Type B pancreatic cell (in vitro differentiated cells): ENCODE measurements at regions not wholly inside any gene's neighbourhood (a gene's known extent, or its start where the extent isn't known, plus 50 kb on each side); places are given as distances from the start of the nearest gene placed in this dataset.

Experiments used
- DNase-seq: peaks from one replicate; pipeline ENCODE4 v3.0.0; 2021; ENCODE audit warnings: mixed read lengths; ENCODE audit not compliant: unreplicated experiment; ENCODE audit errors: extremely low spot score
- H3K27ac Mint-ChIP-seq: 2 replicates; pipeline ENCODE4 v1.8.0; 2021; ENCODE audit warnings: mild to moderate bottlenecking, mixed read lengths
- H3K27me3 Mint-ChIP-seq: 2 replicates; pipeline ENCODE4 v1.8.0; 2021; ENCODE audit warnings: mixed read lengths
- H3K36me3 Mint-ChIP-seq: 2 replicates; pipeline ENCODE4 v1.8.0; 2021; ENCODE audit warnings: mixed read lengths
- H3K4me1 Mint-ChIP-seq: one replicate; pipeline ENCODE4 v1.8.0; 2021; ENCODE audit warnings: mixed read lengths; ENCODE audit not compliant: unreplicated experiment
- H3K4me3 Mint-ChIP-seq: 2 replicates; pipeline ENCODE4 v1.8.0; 2021; ENCODE audit warnings: mild to moderate bottlenecking, mixed read lengths
- H3K9me3 Mint-ChIP-seq: 2 replicates; pipeline ENCODE4 v1.8.0; 2021; ENCODE audit warnings: mixed read lengths
- TF ChIP-seq, protein P1 (sequence below): fragments of 200-600 bp; sonication (generic); conservative IDR thresholded peaks from 2 replicates; pipeline ENCODE4 v1.5.0; 2021; ENCODE audit warnings: antibody characterized with exemption, mild to moderate bottlenecking

DNA sequence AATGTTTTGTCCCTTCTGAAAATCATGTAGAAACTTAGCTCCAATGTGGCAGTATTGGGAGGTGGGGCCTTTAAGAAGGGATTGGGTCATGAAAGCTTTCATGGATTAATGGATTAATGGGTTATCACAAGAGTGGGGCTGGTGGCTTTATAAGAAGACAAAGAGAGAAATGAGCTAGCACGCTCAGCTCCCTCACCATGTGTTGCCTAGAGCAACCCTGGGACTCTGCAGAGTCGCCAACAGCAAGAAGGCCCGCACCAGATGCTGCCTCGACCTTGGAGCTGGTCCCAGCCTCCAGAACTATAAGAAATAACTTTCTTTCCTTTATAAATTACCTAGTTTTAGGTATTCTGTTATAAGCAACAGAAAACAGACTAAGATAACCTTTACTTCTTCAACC is 74.9 kb upstream of the HECW1 start:
- Mint-ChIP-seq H3K9me3 (no peaks in the 10 kb centered on the region), H3K27me3 (peaks cover 4% of the 10 kb centered on the region), H3K4me3 (no peak overlapping the region), H3K27ac (no peak overlapping the region), H3K36me3 (no peaks in the 10 kb centered on the region), H3K4me1 (no peaks in the 10 kb centered on the region)
- DNase-seq = no peak
- TF ChIP-seq, protein P1, sequence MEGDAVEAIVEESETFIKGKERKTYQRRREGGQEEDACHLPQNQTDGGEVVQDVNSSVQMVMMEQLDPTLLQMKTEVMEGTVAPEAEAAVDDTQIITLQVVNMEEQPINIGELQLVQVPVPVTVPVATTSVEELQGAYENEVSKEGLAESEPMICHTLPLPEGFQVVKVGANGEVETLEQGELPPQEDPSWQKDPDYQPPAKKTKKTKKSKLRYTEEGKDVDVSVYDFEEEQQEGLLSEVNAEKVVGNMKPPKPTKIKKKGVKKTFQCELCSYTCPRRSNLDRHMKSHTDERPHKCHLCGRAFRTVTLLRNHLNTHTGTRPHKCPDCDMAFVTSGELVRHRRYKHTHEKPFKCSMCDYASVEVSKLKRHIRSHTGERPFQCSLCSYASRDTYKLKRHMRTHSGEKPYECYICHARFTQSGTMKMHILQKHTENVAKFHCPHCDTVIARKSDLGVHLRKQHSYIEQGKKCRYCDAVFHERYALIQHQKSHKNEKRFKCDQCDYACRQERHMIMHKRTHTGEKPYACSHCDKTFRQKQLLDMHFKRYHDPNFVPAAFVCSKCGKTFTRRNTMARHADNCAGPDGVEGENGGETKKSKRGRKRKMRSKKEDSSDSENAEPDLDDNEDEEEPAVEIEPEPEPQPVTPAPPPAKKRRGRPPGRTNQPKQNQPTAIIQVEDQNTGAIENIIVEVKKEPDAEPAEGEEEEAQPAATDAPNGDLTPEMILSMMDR = no peak

DNA sequence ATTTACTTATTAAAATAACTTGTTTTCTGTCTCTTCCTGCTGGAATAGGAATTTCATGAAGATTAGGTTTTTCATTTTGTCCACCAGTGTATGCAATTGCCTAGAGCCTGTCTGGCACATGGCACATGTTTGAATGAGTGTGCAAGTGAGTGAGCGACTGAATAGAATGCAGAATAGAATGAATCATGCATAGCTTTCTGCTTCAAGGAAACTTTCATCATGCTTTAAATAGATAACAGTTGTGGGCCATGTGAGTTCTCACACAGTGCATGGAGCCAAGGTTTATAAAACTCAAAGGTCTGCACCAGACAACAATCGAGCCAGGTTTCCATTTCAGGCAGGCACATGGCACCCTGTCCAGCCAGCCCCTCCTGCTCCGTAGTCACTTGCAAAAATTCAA is 74.2 kb upstream of the HECW1 start:
- H3K9me3 Mint-ChIP-seq = no peaks in the 10 kb centered on the region
- H3K27ac Mint-ChIP-seq = no peak overlapping the region
- TF ChIP-seq, protein P1 = no peak
- H3K27me3 Mint-ChIP-seq = peaks cover 10% of the 10 kb centered on the region
- no peak overlapping the region for H3K4me3 Mint-ChIP-seq
- H3K4me1 Mint-ChIP-seq = no peaks in the 10 kb centered on the region
- no peak for DNase-seq
- H3K36me3 Mint-ChIP-seq = no peaks in the 10 kb centered on the region

DNA sequence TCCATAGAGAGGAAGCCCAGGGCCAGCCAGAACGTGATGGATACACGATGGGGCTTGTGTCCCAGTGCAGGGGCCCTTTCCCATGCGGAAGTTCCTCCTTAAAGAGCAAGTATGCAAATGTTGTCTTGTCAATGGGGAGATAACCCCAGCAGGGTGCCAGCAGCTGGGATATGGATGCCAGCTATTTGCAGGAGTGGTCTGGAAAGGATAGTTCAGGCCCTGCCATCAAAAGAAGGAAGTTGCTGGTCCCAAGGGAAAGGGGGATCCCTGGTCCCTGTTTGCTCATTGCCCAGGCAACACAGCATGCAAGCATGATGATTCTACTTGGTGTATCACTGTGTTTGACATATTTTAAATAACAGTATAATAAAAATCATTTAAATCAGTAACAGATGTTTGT is 73.1 kb upstream of the HECW1 start:
- H3K27ac Mint-ChIP-seq = no peak overlapping the region
- no peak overlapping the region for H3K4me3 Mint-ChIP-seq
- H3K36me3 Mint-ChIP-seq = no peaks in the 10 kb centered on the region
- H3K4me1 Mint-ChIP-seq = no peaks in the 10 kb centered on the region
- peaks cover 13% of the 10 kb centered on the region for H3K27me3 Mint-ChIP-seq
- no peaks in the 10 kb centered on the region for H3K9me3 Mint-ChIP-seq
- no peak for DNase-seq
- TF ChIP-seq, protein P1 = no peak

DNA sequence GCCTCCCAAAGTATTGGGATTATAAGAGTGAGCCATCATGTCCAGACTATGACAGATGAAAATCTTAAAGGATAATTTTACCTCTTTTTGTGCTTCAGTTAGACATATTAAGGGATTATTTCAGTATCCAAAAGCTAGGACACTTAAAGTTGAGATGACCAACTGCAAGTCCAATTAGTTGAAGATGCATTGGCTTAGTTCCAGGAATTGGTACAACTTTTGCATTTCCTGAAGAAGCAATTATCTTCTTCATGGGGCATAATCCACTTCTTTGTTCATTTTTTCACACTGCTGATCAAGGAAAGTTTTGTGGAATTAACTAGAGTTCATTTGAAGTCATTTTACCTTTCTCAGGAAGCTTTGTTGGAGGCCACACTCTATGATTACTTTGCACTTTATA is 72.0 kb upstream of the HECW1 start:
- no peaks in the 10 kb centered on the region for H3K36me3 Mint-ChIP-seq
- no peaks in the 10 kb centered on the region for H3K9me3 Mint-ChIP-seq
- no peaks in the 10 kb centered on the region for H3K4me1 Mint-ChIP-seq
- H3K4me3 Mint-ChIP-seq = no peak overlapping the region
- TF ChIP-seq, protein P1 = no peak
- no peak for DNase-seq
- peaks cover 9% of the 10 kb centered on the region for H3K27me3 Mint-ChIP-seq
- no peak overlapping the region for H3K27ac Mint-ChIP-seq

DNA sequence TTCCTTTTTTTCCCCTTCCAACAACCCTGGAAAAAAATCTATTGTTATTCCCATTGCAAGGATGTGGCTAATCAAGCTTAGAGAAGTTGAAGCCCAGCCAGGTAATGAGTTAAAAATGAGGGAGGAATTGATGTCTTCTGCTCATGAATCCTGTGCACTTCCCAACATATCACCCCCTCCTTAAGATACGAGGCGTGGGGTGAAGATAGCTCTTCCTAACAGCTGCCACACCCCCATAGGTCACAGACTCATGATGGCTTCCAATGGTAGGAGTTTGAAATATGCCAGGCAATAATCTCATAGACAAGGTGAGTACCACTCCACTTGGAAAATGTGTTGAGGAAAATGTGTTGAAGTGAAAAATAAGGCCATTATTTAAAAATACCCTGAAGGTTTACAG is 71.3 kb upstream of the HECW1 start:
- H3K36me3 Mint-ChIP-seq = no peaks in the 10 kb centered on the region
- TF ChIP-seq, protein P1 = no peak
- no peak overlapping the region for H3K4me3 Mint-ChIP-seq
- H3K9me3 Mint-ChIP-seq = no peaks in the 10 kb centered on the region
- DNase-seq = no peak
- H3K27me3 Mint-ChIP-seq = peaks cover 9% of the 10 kb centered on the region
- H3K4me1 Mint-ChIP-seq = no peaks in the 10 kb centered on the region
- no peak overlapping the region for H3K27ac Mint-ChIP-seq

DNA sequence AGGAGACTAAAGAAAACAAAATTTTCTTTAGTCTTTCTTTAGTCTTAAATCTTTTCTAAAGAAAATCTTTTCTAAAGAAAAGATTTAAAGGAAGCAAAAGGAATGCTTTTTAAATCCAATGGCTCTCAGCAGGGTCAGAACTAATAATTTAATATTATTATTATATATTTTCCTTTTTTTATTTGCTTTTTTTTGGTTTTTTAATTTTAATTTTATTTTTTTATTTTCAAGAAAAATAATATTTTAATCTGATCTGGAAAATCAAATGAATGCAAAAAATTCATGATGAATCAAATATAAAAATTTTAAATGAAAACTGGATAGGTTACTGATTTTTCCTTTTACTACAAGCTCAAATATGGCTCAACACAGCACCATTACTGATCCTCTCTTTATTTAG is 70.7 kb upstream of the HECW1 start:
- Mint-ChIP-seq H3K36me3 (no peaks in the 10 kb centered on the region), H3K27me3 (peaks cover 9% of the 10 kb centered on the region), H3K9me3 (no peaks in the 10 kb centered on the region), H3K4me1 (no peaks in the 10 kb centered on the region), H3K4me3 (no peak overlapping the region), H3K27ac (no peak overlapping the region)
- no peak for DNase-seq
- TF ChIP-seq, protein P1 = no peak
